ENCODE measurements at regions not wholly inside any gene's neighbourhood (a gene's known extent, or its start where the extent isn't known, plus 50 kb on each side); places are given as distances from the start of the nearest gene placed in this dataset.

DNA sequence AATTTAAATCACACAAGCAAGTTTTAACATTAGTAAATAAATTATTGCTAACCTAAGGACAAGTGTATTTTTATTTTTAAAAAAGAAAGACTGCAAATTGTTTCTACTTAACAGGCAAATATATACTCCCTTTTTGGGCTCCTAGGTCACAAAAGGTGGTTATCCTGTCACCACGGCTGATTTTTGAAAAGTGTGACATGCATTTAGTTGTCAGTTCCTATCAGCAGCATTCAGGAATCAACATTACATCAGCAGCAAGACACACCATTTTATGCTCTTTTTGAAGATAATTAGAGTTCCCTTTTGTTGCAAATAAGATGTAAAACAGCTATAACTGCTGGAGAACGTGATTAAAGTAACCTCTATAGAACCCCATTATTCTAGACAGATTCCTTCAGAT is 357.5 kb upstream of the TMCO5A start:
- TF ChIP-seq EZH2 (IDR thresholded peaks at IDR 0.05; ENCODE audit: borderline replicate concordance, low read length) = no peak
- TF ChIP-seq, protein P1, sequence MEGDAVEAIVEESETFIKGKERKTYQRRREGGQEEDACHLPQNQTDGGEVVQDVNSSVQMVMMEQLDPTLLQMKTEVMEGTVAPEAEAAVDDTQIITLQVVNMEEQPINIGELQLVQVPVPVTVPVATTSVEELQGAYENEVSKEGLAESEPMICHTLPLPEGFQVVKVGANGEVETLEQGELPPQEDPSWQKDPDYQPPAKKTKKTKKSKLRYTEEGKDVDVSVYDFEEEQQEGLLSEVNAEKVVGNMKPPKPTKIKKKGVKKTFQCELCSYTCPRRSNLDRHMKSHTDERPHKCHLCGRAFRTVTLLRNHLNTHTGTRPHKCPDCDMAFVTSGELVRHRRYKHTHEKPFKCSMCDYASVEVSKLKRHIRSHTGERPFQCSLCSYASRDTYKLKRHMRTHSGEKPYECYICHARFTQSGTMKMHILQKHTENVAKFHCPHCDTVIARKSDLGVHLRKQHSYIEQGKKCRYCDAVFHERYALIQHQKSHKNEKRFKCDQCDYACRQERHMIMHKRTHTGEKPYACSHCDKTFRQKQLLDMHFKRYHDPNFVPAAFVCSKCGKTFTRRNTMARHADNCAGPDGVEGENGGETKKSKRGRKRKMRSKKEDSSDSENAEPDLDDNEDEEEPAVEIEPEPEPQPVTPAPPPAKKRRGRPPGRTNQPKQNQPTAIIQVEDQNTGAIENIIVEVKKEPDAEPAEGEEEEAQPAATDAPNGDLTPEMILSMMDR (IDR thresholded peaks at IDR 0.05; ENCODE audit: low read length) = no peak
